GM19372 (cell line): ENCODE measurements at regions not wholly inside any gene's neighbourhood (a gene's known extent, or its start where the extent isn't known, plus 50 kb on each side); places are given as distances from the start of the nearest gene placed in this dataset.
A peak's percentile ranks its signal among the peaks of the same experiment; 100 is the strongest.

Experiments
- ATAC-seq: cut with Tn5 transposase; IDR thresholded peaks from one replicate; pipeline ENCODE4 v1.9.1; 2021; ENCODE audit warnings: mild to moderate bottlenecking, low read depth, moderate library complexity; ENCODE audit not compliant: unreplicated experiment

DNA sequence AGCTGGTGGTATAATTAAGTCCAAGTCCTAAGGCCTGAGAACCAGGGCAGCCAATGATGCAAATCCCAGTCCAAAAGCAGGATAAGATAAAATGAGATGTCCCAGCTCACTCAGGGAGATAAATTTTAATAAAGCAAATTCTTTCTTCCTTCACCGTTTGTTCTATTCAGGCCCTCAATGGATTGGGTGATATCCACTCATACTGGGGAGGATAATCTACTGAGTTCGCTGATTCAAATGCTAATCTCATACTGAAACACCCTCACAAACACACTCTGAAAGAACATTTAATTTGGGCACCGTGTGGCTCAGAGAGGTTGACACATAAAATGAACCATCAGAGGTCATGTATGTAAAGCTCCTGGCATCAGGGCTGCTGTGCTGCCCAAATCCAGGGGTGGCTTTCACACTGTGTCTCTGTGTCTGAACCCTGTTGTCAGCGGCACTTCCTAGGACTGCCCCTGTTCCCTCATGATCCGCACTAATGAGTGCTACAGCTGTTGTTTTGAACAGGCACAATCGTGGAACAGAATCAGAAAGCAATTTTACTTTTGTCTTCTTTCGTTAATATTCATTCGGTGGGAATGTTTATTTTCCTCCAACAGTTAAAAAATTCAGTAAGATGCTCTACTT, 428.5 kb upstream of the FBXO33 start:
- ATAC-seq: no peak

DNA sequence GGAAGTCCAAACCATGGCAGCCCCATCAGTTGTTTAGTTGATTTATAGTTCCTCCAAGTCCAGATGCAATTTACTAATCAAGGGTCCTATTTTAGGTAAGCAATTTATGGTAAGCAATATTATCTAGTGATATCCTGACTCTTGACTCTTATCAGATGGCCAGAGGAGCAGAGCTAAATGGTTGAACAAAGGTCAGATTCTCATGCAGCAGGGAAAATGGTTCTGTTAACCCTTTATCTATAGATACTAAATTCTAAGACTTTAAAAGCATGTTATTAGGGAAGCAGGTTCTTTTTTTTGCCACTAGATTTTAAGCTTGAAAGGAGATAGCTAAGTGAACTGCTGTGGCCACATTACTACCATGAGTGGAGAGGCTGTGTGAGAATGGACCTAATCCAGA, 427.1 kb upstream of the FBXO33 start:
- no peak for ATAC-seq

DNA sequence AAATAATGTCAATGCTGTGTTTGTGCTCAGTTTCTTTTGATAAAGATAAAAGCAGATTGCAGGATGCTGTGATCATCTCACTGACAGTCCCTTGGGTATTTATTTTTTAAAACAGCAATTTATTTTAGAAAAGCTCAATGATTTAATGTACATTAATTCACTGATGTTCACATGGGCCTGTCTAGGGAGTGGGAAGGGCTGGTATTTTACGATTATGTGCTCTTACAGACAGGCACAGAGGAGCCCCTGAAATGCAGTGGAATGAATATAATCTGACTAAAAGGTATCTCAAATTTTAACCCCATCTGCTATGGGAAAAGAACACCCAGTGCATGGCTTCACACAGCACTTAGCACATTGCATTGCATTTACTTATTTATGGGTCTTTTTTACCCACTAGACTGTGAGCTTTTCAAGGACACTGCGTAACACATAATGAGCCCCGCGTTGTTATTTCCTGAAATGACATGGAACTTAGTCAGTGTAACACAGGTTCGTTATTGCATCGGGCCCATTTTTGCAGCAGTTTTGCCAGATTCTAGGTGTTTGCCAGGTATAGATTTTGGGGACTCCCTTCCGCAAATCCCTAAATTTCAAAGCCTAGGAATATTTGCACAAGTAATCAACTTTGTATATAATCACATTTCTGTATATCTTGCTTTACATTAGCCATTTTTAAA, 425.3 kb upstream of the FBXO33 start:
- no peak for ATAC-seq

DNA sequence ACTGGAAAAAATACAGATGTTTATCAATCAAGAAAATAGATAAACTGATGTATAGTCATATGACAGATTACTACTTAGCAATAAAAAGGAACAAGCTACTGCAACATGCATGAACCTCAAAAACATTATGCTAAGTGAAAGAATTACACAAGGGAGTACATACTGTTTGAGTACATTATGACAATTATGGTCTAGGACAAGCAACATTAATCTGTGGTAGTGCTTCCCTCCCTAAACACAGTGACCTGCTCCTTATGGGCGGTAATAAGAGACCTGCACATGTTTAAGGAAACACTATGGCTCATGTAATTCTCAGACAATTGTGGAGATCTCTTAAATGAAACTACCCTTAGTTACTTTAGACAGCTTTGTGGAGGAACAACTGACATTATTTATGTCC, 421.2 kb upstream of the FBXO33 start:
- no peak for ATAC-seq

DNA sequence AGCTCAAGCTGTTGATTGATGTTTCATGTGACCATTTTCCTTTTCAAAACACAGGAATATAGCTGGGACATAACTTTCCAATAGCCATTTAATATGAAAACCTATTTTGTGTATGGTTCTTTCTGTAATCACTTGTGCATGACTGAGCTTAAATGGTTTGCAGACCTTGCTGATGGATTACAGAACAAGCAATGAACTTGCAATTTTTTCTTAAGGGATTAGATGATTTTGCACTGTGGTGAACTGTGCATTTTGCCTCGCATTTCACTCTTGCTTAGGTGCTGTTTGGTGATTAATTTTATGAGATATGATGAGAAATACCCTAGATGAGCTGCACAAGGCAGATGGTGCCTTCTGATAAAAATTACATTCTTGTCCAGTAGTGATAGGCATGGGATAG, 419.0 kb upstream of the FBXO33 start:
- ATAC-seq: no peak

DNA sequence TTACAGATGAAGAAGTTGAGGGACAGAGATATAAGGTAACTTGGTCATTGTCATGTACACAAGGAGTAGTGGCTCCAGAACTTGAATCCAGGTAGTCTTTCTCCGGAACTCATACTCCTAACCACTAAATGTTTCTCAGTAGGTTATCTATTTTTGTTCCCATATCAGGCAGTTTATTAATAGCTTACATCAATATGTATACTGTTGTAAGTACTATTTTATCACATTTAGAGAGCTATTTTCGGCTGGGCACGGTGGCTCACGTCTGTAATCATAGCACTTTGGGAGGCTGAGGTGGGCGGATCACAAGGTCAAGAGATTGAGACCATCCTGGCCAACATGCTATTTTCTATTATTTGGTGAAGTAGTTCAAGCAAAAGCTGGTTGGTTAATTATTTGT, 415.6 kb upstream of the FBXO33 start:
- ATAC-seq: no peak

DNA sequence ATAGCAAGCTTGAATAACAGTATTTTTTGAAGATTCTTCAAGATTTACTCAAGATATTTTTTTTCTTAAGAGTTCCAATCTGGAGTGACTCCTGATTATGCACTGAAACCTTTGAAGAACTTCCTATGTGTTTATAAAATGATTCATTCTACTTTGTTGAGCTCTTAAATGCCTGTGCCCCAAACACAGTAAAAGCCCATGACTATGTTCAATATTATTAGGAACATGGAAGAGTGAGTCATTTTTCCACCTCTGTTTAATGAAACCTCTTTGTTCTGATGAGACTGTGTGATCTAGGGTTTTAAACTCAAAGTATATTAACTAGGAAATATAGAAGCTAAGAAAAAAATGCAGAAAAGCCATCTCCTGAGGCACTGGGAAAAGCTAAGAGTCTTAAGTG, 415.0 kb upstream of the FBXO33 start:
- no peak for ATAC-seq

DNA sequence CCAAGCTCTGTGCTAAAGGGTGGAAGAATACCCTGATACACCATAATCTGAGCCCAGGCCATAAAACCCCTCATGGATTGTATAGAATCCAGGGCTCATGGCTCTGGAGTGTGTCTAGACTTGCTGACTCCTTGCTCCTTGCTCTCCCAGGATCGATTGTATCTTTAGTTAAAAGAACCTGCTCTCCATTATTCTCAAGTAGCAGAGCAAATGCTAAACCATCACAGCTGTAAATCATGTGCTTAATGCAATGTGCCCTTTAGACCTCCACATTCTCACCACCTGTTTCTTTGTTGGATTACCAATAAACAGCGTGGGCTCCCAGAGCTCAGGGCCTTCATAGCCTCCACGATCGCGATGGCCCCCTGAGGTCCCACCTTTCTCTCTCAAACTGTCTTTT, 411.6 kb upstream of the FBXO33 start:
- no peak for ATAC-seq

DNA sequence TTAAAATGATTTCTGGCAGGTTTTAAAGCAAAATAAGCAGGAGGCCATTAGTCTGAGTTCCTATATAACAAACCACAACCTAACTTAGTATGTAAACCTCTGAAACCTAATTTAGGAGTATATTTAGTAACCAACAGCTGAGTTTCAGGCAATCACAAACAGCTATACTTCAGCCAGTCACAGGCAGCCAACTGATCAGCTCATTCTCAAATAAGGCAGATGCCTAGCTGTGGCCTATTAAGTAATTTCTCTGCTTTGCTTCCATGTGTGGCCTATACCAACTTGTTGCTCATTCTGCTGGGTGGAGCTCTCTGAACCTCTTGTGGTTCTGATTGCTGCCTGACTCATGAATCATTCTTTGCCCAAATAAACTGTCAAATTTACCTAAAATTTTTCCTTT, 408.9 kb upstream of the FBXO33 start:
- ATAC-seq: no peak

DNA sequence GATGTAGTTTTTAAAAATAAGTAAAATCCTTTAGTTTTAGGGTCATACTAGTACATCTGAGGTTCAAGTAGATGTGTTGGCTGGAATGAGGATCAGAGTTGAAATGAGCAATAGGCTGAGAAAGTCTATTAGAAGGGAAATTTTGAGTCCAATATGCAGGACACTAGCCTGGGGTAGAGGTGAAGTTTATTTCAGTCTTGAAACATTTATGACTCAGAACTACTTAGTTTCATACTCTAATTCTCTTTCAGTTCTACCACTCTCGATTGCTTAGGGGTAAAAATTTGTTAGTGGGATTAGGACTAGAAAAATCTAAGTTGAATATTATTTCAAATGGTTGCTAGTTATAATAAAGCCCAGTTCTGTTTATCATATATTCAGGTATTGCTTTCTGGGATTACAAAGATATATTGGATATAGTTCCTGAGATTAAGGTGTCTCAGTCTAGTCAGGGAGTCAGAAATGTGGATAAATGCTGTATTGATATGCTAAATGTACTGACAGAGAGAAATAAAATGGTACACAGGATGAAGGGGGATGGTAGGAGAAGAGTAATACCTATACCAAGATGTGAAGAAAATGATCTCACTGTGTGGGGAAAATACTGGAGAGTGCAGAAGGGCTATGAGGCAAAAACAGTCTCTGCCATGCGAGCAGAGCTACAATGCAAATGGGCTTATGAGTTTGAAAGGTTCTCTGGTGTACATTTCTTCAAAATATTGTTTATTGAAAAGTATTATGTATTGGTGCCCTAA, 395.8 kb upstream of the FBXO33 start:
- ATAC-seq: peak; percentile 99

DNA sequence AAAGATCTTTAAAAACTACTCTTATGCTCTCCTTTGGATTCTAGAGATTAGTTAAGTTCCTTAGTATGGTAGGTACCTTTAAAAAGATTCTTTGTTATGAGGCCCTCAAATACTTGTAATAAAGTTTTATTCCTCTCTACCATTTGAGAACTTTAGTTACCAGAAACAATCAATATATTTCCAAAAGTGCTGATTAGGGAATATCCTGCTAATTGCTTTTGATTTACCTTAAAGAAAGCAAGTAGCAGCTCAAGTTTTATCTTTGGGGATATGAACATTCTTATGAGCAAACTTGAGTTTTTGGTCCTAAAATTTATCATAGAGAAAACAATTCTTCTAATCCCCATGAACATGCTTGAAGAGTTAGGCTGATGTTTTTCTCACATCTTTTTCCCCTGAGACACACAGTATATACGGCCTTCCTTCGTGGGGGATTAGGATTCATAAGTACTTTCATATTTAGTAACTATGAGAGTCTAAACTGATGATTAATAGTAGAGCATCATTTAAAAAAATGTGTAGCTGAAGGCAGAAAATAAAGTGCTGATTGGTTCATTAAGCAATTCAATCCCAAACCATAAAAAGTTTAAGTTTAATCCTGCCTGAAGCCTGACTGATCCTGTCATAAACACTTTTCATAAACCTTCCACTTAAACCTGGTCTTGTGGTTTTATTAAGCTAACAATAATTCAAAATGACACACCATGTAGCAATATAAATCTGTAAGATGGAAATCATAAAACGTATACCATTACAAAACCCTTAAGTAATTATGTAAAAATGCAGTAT, 380.5 kb upstream of the FBXO33 start:
- no peak for ATAC-seq

DNA sequence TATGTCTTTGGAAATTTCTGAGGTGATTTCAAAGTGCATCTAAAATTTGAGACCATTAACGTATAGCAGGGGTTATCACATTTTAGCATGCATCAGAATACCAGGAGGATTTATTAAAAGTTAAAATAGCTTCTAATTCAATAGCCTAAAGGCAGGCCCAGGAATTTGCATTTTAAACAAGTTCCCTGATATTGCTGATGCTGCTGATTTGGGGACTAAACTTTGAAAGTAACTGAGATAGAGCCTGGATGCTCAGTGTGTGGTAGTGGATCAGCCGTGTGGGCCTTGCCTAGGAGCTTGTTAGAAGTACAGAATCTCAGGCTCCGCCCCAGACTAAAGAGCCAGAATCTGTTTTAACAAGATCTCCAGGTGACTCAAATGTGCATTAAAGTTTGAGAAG, 375.0 kb upstream of the FBXO33 start:
- ATAC-seq: no peak

DNA sequence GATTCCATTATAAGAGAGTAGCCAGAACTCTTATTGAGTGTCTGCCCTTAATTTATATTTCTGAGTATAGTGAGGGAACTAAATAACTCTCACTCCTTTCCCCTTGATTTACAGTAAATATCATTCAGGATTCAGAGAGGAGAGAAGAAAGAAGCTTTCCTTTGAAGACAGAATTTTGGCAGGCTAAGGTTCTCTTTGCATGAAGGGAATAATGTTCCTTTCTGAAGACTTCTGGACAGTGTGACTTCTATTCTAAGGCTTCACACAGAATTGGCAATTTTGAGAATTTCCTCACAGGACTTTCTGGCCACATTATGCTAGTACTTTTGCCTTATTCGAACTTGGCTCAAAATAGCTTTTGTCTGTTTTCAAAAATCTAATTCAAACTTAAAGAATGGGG, 352.2 kb upstream of the FBXO33 start:
- ATAC-seq: no peak

DNA sequence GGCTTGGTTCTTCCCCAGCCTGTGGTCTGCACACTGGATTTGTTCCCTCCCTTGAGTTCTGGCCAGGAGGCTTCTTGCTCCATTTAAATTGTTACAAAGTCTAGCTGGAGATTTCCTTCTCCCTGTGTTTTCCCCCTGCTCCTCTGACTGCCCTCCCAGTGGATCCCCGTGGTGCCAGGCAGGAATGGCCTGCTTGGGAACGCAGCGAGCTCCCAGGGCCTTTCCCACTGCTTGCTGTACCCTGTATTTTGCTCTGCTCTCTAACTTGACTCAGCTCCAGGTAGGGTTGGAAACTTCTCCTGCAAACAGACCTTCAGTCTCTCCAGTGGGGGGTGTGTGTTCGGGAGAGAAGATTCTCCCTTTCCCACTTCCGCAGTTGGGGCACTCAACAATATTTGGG, 349.2 kb upstream of the FBXO33 start:
- ATAC-seq: no peak

DNA sequence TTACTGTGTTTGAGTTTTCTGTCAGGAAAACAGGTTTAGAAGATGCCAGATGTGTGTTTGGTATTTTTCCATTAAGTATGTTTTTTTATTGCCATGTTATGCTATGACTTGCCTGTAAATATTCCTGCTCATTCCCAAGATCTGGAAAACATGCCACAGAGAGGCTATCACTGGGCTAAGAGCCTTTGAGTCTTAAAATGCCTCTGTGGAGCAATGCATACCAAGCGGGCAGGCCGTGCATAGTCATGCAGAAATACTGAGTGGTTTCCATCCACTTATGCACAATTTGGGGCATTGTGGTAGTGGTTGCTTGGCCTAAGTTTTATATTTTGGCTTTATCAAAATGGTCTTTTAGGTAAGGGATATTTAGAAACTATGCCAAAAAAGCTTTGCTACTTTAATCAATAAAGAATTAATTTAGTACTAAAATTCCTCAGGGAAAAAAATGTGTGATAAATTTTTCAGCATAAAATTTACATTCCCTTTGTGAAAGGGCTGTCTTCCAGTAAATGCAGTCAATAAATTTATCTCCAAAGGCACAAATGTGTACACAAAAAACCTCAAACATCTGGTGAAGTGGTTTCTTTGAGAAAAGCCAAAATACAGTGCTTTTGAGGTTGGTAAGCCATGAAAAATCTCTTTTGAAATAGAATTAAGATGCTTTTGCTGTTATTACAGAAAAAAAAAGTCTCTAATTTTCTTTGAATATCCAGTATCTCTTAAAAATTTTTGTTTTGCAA, 341.3 kb upstream of the FBXO33 start:
- ATAC-seq: no peak

DNA sequence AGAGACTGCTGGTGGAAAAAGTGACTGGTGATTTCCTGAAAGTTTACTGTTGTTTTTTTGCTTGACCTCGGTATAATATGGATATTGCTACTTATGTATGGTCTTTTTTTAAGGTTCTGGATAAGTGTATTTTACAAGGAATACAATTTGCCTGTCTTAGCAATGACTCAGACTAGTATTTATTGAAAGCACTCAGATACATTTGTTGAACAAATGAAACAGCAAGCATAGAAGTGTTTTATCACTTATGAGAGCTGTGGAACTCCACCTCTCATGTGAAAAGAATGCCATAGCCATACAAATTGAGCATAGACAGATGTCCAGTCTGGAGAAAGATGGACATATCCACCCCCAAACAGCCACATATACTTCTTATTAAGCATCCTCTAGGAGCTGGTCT, 340.4 kb upstream of the FBXO33 start:
- no peak for ATAC-seq

DNA sequence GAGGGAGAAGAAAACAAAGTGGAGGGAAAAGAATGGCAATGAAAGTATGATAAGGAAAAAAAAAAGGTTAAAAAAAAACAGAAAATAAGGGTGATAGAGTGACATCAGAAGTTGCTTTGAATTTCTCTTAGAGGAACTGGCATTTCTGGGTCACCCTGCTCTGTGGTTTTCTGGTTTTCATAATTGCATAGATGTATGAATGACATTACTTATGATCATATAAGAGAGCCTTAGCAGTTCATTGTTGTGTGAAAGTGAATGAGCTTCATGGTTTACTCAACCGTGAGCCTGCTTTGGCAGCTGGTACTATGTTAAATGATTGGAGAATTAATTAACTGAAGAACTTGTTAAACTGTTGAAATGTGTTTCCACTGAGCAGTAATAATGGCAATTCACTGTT, 336.4 kb upstream of the FBXO33 start:
- ATAC-seq: no peak

DNA sequence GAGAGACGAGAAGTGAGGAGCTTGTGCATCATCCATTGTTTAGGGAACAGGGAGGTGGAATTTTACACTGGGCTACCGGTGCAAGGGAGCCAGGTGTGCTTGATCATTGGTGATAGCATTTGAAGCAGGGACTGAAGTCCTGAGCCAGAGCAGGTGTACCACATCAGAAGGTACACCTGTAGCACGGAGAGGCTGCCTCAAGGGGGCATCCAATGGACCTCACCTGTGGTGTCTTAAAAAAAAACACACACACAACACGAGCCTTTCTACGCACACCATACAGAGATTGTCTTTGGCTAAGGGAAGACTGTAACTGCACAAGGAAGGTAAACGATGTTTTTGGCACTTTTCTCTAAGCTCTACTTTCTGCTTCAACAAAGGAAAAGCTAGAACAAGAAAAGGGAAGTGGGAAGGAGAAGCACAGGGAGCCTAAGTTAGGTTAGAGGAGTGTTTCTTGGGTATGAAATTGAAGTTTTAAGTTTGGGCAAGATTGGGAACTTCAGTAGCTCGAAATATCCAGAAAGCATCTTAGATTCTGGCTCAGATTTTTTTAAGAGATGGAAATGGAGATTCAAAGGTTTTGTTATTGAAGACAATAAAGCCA, 334.3 kb upstream of the FBXO33 start:
- ATAC-seq: no peak

DNA sequence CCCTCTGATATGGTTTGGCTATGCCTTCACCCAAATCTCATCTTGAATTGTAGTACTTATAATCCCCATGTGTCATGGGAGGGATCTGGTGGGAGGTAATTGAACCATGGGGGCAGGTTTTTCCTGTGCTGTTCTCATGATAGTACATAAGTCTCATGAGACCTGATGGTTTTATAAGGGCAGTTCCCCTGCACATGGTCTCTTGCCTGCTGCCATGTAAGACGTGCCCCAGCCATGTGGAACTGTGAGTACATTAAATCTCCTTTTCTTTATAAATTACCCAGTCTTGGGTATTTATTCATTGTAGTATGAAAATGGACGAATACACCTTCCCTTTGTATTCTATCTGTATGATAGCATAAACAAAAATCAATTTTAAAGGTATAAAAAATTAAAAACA, 333.4 kb upstream of the FBXO33 start:
- ATAC-seq: no peak

DNA sequence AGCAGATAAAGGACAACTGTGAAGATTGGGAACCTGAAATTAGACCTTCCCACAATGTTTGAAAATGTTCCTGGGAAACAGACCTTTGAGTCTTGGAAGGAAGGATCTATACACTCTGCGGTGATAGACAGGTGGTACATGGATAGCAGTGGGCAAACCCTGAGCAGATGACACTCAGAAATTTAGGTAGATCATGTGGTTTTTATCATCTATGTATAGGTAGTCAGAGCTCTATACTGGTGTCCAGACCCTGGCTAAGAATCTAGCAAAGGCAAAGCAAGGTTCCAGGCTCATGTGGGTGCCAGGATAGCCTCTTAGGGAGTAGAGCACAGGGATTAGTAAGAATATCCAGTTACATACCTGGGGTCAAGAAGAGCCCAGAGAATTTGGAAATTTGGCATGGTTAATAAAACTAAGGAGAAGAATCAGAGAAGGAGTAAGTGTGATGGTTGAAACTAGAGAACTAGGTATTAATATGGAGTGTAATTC, 331.2 kb upstream of the FBXO33 start:
- ATAC-seq: peak; percentile 42
